ENCODE measurements at regions not wholly inside any gene's neighbourhood (a gene's known extent, or its start where the extent isn't known, plus 50 kb on each side); places are given as distances from the start of the nearest gene placed in this dataset.

DNA sequence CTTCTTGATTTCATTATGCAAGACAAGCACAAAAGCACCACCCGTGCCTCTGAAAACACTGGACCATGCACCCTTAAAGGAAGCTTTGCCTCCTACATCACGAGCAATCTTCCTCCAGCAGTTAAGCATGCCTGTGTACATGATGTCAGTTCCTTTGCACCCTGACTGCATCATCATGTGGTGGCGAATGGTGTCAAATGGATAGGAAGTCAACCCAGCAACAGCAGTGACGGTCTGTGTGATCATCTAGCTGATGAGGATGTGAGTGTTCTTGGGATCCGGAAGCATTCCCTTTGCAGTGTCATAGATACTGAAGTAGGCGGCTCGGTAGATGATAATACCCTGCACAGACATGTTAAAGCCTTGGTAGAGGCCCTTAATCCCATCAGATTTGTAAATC lies 240.7 kb upstream of the FAM98A start:
- Histone ChIP-seq H3K9me3 (ENCODE audit: control insufficient read depth, insufficient read depth, low read depth, low read length) (no peaks in the 10 kb centered on the region), H3K36me3 (ENCODE audit: control insufficient read depth in 2 of 2, insufficient read depth in 1 of 2, low read length in 2 of 2) (no peaks in the 10 kb centered on the region), H3K4me3 (ENCODE audit: low read depth, low read length) (no peak overlapping the region), H3K4me1 (ENCODE audit: control insufficient read depth, insufficient read depth, low read length) (no peaks in the 10 kb centered on the region), H3K27ac (ENCODE audit: extremely low read depth, low read depth, low read length) (no peak overlapping the region)
- TF ChIP-seq ZNF585B (tag by site-specific recombination; IDR thresholded peaks at IDR 0.05), result no peak
- no peak for TF ChIP-seq ZNF629 (tag by site-specific recombination; IDR thresholded peaks at IDR 0.05)
- TF ChIP-seq ZNF19 (tag by site-specific recombination; IDR thresholded peaks at IDR 0.05; ENCODE audit: low read depth), result no peak
- TF ChIP-seq, protein P1, sequence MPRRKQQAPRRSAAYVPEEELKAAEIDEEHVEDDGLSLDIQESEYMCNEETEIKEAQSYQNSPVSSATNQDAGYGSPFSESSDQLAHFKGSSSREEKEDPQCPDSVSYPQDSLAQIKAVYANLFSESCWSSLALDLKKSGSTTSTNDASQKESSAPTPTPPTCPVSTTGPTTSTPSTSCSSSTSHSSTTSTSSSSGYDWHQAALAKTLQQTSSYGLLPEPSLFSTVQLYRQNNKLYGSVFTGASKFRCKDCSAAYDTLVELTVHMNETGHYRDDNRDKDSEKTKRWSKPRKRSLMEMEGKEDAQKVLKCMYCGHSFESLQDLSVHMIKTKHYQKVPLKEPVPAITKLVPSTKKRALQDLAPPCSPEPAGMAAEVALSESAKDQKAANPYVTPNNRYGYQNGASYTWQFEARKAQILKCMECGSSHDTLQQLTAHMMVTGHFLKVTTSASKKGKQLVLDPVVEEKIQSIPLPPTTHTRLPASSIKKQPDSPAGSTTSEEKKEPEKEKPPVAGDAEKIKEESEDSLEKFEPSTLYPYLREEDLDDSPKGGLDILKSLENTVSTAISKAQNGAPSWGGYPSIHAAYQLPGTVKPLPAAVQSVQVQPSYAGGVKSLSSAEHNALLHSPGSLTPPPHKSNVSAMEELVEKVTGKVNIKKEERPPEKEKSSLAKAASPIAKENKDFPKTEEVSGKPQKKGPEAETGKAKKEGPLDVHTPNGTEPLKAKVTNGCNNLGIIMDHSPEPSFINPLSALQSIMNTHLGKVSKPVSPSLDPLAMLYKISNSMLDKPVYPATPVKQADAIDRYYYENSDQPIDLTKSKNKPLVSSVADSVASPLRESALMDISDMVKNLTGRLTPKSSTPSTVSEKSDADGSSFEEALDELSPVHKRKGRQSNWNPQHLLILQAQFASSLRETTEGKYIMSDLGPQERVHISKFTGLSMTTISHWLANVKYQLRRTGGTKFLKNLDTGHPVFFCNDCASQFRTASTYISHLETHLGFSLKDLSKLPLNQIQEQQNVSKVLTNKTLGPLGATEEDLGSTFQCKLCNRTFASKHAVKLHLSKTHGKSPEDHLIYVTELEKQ (tag by site-specific recombination; IDR thresholded peaks at IDR 0.05; ENCODE audit: borderline replicate concordance), result no peak
- TF ChIP-seq, protein P2, sequence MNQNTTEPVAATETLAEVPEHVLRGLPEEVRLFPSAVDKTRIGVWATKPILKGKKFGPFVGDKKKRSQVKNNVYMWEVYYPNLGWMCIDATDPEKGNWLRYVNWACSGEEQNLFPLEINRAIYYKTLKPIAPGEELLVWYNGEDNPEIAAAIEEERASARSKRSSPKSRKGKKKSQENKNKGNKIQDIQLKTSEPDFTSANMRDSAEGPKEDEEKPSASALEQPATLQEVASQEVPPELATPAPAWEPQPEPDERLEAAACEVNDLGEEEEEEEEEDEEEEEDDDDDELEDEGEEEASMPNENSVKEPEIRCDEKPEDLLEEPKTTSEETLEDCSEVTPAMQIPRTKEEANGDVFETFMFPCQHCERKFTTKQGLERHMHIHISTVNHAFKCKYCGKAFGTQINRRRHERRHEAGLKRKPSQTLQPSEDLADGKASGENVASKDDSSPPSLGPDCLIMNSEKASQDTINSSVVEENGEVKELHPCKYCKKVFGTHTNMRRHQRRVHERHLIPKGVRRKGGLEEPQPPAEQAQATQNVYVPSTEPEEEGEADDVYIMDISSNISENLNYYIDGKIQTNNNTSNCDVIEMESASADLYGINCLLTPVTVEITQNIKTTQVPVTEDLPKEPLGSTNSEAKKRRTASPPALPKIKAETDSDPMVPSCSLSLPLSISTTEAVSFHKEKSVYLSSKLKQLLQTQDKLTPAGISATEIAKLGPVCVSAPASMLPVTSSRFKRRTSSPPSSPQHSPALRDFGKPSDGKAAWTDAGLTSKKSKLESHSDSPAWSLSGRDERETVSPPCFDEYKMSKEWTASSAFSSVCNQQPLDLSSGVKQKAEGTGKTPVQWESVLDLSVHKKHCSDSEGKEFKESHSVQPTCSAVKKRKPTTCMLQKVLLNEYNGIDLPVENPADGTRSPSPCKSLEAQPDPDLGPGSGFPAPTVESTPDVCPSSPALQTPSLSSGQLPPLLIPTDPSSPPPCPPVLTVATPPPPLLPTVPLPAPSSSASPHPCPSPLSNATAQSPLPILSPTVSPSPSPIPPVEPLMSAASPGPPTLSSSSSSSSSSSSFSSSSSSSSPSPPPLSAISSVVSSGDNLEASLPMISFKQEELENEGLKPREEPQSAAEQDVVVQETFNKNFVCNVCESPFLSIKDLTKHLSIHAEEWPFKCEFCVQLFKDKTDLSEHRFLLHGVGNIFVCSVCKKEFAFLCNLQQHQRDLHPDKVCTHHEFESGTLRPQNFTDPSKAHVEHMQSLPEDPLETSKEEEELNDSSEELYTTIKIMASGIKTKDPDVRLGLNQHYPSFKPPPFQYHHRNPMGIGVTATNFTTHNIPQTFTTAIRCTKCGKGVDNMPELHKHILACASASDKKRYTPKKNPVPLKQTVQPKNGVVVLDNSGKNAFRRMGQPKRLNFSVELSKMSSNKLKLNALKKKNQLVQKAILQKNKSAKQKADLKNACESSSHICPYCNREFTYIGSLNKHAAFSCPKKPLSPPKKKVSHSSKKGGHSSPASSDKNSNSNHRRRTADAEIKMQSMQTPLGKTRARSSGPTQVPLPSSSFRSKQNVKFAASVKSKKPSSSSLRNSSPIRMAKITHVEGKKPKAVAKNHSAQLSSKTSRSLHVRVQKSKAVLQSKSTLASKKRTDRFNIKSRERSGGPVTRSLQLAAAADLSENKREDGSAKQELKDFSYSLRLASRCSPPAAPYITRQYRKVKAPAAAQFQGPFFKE (tag by site-specific recombination; IDR thresholded peaks at IDR 0.05; ENCODE audit: borderline replicate concordance), result no peak
- POLR2A ChIA-PET, result no interaction called here
- CTCF ChIA-PET, result no interaction called here

DNA sequence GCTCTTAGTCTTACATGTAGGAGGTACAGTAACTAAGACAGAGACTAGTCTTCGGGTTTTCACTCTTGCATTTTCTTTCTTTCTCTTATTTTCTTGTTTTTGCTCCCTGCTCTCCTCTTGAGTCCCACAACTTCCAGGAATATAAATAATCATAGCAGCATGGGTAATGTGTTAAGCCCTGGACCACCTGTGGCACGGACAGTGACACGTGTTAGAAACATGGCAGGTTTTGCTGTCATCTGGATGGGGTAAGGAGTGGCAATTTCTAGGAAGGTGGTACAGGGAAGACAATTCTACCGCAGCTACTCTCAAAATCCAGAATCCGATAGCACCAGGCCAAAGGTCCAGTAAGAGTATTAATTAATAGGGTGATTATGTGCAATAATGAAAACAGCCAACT lies 237.5 kb upstream of the FAM98A start:
- no peak overlapping the region for H3K4me3 ChIP-seq (ENCODE audit: low read depth, low read length)
- CTCF ChIA-PET, result no interaction called here
- POLR2A ChIA-PET, result no interaction called here

More for the DNA sequence above, 237.5 kb upstream of the FAM98A start:
- H3K4me1 ChIP-seq (ENCODE audit: control insufficient read depth, insufficient read depth, low read length), result no peaks in the 10 kb centered on the region
- H3K36me3 ChIP-seq (ENCODE audit: control insufficient read depth in 2 of 2, insufficient read depth in 1 of 2, low read length in 2 of 2), result no peaks in the 10 kb centered on the region
- no peak for TF ChIP-seq ZNF155 (tag by site-specific recombination; IDR thresholded peaks at IDR 0.05)
- no peak for TF ChIP-seq ZBTB21 (tag by site-specific recombination; IDR thresholded peaks at IDR 0.05)
- TF ChIP-seq, protein P3, sequence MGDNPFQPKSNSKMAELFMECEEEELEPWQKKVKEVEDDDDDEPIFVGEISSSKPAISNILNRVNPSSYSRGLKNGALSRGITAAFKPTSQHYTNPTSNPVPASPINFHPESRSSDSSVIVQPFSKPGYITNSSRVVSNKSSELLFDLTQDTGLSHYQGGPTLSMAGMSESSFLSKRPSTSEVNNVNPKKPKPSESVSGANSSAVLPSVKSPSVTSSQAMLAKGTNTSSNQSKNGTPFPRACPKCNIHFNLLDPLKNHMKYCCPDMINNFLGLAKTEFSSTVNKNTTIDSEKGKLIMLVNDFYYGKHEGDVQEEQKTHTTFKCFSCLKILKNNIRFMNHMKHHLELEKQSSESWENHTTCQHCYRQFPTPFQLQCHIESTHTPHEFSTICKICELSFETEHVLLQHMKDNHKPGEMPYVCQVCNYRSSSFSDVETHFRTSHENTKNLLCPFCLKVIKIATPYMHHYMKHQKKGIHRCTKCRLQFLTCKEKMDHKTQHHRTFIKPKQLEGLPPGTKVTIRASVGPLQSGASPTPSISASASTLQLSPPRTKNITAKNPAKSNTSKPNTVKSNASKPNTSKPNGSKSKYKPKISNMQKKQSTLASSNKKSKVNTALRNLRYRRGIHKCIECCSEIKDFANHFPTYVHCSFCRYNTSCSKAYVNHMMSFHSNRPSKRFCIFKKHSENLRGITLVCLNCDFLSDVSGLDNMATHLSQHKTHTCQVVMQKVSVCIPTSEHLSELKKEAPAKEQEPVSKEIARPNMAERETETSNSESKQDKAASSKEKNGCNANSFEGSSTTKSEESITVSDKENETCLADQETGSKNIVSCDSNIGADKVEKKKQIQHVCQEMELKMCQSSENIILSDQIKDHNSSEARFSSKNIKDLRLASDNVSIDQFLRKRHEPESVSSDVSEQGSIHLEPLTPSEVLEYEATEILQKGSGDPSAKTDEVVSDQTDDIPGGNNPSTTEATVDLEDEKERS (tag by site-specific recombination; IDR thresholded peaks at IDR 0.05), result no peak
- no peak for TF ChIP-seq ZNF555 (tag by site-specific recombination; conservative IDR thresholded peaks at IDR 0.05)
- TF ChIP-seq GLI2 (tag by site-specific recombination; IDR thresholded peaks at IDR 0.05; ENCODE audit: borderline replicate concordance, low read depth), result no peak
- TF ChIP-seq, protein P4, sequence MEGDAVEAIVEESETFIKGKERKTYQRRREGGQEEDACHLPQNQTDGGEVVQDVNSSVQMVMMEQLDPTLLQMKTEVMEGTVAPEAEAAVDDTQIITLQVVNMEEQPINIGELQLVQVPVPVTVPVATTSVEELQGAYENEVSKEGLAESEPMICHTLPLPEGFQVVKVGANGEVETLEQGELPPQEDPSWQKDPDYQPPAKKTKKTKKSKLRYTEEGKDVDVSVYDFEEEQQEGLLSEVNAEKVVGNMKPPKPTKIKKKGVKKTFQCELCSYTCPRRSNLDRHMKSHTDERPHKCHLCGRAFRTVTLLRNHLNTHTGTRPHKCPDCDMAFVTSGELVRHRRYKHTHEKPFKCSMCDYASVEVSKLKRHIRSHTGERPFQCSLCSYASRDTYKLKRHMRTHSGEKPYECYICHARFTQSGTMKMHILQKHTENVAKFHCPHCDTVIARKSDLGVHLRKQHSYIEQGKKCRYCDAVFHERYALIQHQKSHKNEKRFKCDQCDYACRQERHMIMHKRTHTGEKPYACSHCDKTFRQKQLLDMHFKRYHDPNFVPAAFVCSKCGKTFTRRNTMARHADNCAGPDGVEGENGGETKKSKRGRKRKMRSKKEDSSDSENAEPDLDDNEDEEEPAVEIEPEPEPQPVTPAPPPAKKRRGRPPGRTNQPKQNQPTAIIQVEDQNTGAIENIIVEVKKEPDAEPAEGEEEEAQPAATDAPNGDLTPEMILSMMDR (tag by site-specific recombination; IDR thresholded peaks at IDR 0.05), result no peak
- no peak for TF ChIP-seq ZNF221 (tag by site-specific recombination; IDR thresholded peaks at IDR 0.05; ENCODE audit: borderline replicate concordance)
- no peak for TF ChIP-seq ZNF341 (tag by site-specific recombination; IDR thresholded peaks at IDR 0.05; ENCODE audit: low read depth)
- no peaks in the 10 kb centered on the region for H3K9me3 ChIP-seq (ENCODE audit: control insufficient read depth, insufficient read depth, low read depth, low read length)
- H3K27ac ChIP-seq (ENCODE audit: extremely low read depth, low read depth, low read length), result no peak overlapping the region

Measured in HEK293 (cell line).